GM19395 (cell line): ENCODE measurements at regions not wholly inside any gene's neighbourhood (a gene's known extent, or its start where the extent isn't known, plus 50 kb on each side); places are given as distances from the start of the nearest gene placed in this dataset.

Experiments used
- ATAC-seq: cut with Tn5 transposase; IDR thresholded peaks from one replicate; pipeline ENCODE4 v1.9.1; 2021; ENCODE audit warnings: mild to moderate bottlenecking, moderate library complexity; ENCODE audit not compliant: unreplicated experiment

GRCh38 chr6:134117409-134117808, 65.0 kb upstream of the SLC2A12 start:
- ATAC-seq = no peak

GRCh38 chr6:134115715-134116074, 63.3 kb upstream of the SLC2A12 start:
- ATAC-seq = no peak

GRCh38 chr6:134114918-134115714, 62.7 kb upstream of the SLC2A12 start:
- no peak for ATAC-seq

- no peak for ATAC-seq
Observed at GRCh38 chr6:134114489-134114888, 62.1 kb upstream of the SLC2A12 start.

- ATAC-seq = no peak
Observed at GRCh38 chr6:134111726-134112125, 59.3 kb upstream of the SLC2A12 start.

DNA sequence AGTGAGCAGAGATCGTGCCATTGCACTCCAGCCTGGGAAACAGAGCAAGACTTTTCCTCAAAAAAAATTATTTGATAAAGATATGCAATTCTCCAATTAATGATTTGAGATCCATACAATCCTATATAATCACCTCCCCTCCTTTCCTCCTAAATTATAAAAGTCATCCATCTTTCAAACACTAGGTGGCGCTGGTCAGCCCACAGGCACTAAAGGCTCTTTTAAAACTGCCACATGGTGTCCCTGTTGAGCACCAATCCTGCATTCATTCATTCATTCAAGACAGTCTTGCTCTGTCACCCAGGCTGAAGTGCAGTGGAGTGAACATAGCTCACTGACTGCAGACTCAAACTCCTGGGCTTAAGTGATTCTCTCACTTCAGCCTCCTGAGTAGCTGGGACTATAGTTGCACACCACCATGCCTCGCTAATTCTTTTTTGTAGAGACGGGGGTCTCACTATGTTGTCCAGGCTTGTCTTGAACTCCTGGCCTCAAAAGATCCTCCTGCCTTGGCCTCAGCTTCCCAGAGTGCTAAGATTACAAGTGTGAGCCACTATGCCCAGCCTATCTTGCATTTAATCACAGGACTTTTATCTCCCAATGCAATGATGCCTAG, 58.7 kb upstream of the SLC2A12 start:
- ATAC-seq = peak; percentile 71

GRCh38 chr6:134106702-134107101, 54.3 kb upstream of the SLC2A12 start:
- no peak for ATAC-seq

GRCh38 chr6:134105940-134106339, 53.5 kb upstream of the SLC2A12 start:
- ATAC-seq = no peak

DNA sequence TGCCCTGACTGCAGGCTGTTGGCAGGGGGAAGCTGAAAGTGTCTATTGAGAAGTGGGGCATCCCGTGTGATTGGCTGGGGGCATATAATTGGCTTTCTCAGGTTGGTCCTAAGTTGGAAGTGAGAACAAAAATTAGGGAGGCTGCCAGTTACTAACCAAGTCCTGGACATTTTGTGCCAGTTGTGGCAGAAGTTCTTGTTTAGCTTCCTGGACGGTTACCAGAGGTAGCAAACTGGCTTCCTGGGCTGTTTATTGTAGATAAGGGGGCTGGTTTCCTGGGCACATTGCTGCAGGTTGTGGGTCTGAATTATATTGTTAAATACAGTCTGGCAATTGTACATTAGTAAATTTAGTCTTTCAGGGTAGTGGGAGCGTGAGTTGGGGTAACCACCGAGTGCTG, 50.6 kb upstream of the SLC2A12 start:
- no peak for ATAC-seq
